T-cell (primary cell): ENCODE measurements at regions not wholly inside any gene's neighbourhood (a gene's known extent, or its start where the extent isn't known, plus 50 kb on each side); places are given as distances from the start of the nearest gene placed in this dataset.

Source experiments
- ATAC-seq, 4 experiments: fragments of 200-7000 bp in 3 of 4; fragments of 150-1000 bp in 1 of 4; cut with Tn5 transposase; replicated peaks in 1 of 4; 1 replicate in 3 of 4; 2 replicates in 1 of 4; pipeline ENCODE4 v1.10.0; 2021; ENCODE audit warnings: moderate library complexity in 3 of 4, mild to moderate bottlenecking in 2 of 4, moderate number of reproducible peaks in 1 of 4
- CTCF ChIA-PET, 2 donors: fragments of 300-600 bp; sonication (Branson Sonifier 250); formaldehyde crosslinking; loops; one replicate each; lab custom pipeline; 2022; ENCODE audit warnings: antibody characterized with exemption in 2 of 2; lab: Charles Lee
- POLR2A ChIA-PET, 2 donors: fragments of 300-600 bp; sonication (Branson Sonifier 250); formaldehyde crosslinking; loops; one replicate each; lab custom pipeline; 2022; ENCODE audit warnings: antibody characterized with exemption in 2 of 2; lab: Charles Lee
- DNase-seq, 35 experiments: peaks; one replicate each; pipeline versions ENCODE4 v3.0.0 to v3.0.0-alpha.2; 2013 to 2023
- H3K27ac ChIP-seq: one replicate; pipeline ENCODE4 v1.5.1; 2013; ENCODE audit warnings: low read length
- H3K27me3 ChIP-seq, 2 experiments: replicated peaks in 1 of 2; 1 replicate in 1 of 2; 2 replicates in 1 of 2; pipeline versions ENCODE4 v1.6.1 to v1.7.0; 2013; ENCODE audit warnings: low read length in 1 of 2, mixed read lengths in 1 of 2; ENCODE audit not compliant: control insufficient read depth in 2 of 2, insufficient read depth in 2 of 2; ENCODE audit errors: extremely low read depth in 1 of 2
- H3K36me3 ChIP-seq, 2 donors: 1 replicate in 1 of 2; 2 replicates in 1 of 2; pipeline versions ENCODE4 v1.6.1 to v1.7.0; 2013; ENCODE audit warnings: low read length in 1 of 2; ENCODE audit not compliant: control insufficient read depth in 2 of 2, insufficient read depth in 1 of 2; ENCODE audit errors: extremely low read depth in 1 of 2
- H3K4me1 ChIP-seq, 2 experiments: 1 replicate in 1 of 2; 2 replicates in 1 of 2; pipeline versions ENCODE4 v1.6.1 to v1.7.0; 2013; ENCODE audit warnings: low read length in 2 of 2, mixed read lengths in 1 of 2; ENCODE audit not compliant: insufficient read depth in 2 of 2, control insufficient read depth in 1 of 2; ENCODE audit errors: extremely low read depth in 1 of 2
- H3K4me3 ChIP-seq, 2 donors: 1 replicate in 1 of 2; 2 replicates in 1 of 2; pipeline versions ENCODE4 v1.5.1 to v1.7.0; 2013; ENCODE audit warnings: mild to moderate bottlenecking in 2 of 2, low read length in 1 of 2, moderate library complexity in 1 of 2; ENCODE audit not compliant: control insufficient read depth in 1 of 2; ENCODE audit errors: extremely low read depth in 1 of 2
- H3K9me3 ChIP-seq: 2 replicates; pipeline ENCODE4 v1.7.0; 2013
- H3K27ac Mint-ChIP-seq, 2 donors: one replicate each; pipeline ENCODE4 v1.8.0; 2020 to 2021; ENCODE audit warnings: mild to moderate bottlenecking in 2 of 2, mixed read lengths in 2 of 2
- H3K27me3 Mint-ChIP-seq, 2 donors: one replicate each; pipeline ENCODE4 v1.8.0; 2021 to 2022; ENCODE audit warnings: mixed read lengths in 2 of 2
- H3K36me3 Mint-ChIP-seq: one replicate; pipeline ENCODE4 v1.8.0; 2021; ENCODE audit warnings: mixed read lengths
- H3K4me1 Mint-ChIP-seq, 3 donors: one replicate each; pipeline ENCODE4 v1.8.0; 2020 to 2022; ENCODE audit warnings: mixed read lengths in 3 of 3, mild to moderate bottlenecking in 1 of 3
- H3K4me3 Mint-ChIP-seq, 3 donors: one replicate each; pipeline ENCODE4 v1.8.0; 2020 to 2022; ENCODE audit warnings: mild to moderate bottlenecking in 3 of 3, mixed read lengths in 3 of 3, moderate library complexity in 3 of 3
- H3K9me3 Mint-ChIP-seq, 3 donors: one replicate each; pipeline ENCODE4 v1.8.0; 2020 to 2022; ENCODE audit warnings: mixed read lengths in 3 of 3
- WGBS: methylation state at CpG from one replicate; pipeline ENCODE4 v1.1.5; 2013; ENCODE audit warnings: missing lambda C conversion rate; ENCODE audit not compliant: insufficient coverage; 5-methylcytosine and 5-hydroxymethylcytosine counted together

DNA sequence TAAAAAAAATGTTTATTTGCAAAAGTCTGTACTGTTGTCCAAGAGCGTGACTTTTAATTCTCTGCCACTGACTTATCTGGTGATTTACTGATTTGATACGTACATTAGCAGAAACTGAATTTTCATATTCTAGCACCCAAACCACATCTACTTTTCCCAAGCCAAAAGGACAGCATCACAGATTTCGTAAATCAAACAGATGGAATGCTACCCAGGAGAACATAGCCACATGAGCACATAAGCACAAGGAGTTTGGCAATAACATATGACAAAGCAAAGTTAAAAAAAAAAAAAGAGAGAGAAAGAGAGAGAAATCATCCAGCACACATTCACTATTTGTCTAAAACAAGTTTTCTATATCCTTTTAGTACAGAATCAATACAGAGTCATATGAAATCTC lies 83.7 kb downstream of the HINT1 start:
- Histone ChIP-seq H3K4me3 (no peak overlapping the region), H3K9me3 (no peaks in the 10 kb centered on the region), H3K4me1 (peaks cover 2 to 3% of the 10 kb centered on the region in 2 experiments), H3K27ac (no peak overlapping the region), H3K36me3 (no peaks in the 10 kb centered on the region), H3K27me3 (no peaks in the 10 kb centered on the region)
- Mint-ChIP-seq H3K4me3 (no peak overlapping the region), H3K9me3 (no peaks in the 10 kb centered on the region), H3K27me3 (peaks cover 0 to 3% of the 10 kb centered on the region in 2 donors), H3K27ac (no peak overlapping the region), H3K36me3 (no peaks in the 10 kb centered on the region), H3K4me1 (peaks cover 22 to 25% (median 23%) of the 10 kb centered on the region in 3 donors)
- DNase-seq, result no peak
- ChIA-PET POLR2A (no interaction called here), CTCF (no interaction called here)
- ATAC-seq, result no peak
- WGBS, result 100% methylated on average over 1 of the region's 3 CpGs

DNA sequence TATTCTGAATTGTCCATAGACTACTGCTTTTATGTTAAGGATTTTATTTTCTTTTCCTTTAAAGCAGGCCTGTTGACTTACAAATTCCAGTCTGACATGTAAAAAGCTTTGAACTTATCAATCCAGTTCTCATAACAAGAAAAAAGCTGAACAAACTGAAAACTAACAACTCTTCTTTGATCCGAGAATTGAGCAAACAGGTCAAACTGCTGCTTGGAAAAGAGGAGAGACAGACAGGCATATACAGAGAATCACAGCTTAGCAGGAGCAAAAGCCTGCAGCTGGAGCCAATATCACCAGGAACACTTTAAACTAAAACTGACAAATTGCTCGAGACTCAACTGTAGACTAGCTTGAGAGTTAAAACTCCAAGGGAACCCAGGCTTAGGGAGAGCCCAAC lies 85.8 kb downstream of the HINT1 start:
- peaks cover 0 to 6% (median 3%) of the 10 kb centered on the region in 3 donors for H3K9me3 Mint-ChIP-seq
- H3K27me3 Mint-ChIP-seq, result peaks cover 0 to 1% of the 10 kb centered on the region in 2 donors
- H3K36me3 Mint-ChIP-seq, result no peaks in the 10 kb centered on the region
- no peak for ATAC-seq
- CTCF ChIA-PET, result no interaction called here
- 86% methylated on average over 1 of the region's 2 CpGs for WGBS
- DNase-seq, result no peak
- H3K4me3 Mint-ChIP-seq, result no peak overlapping the region
- H3K27ac Mint-ChIP-seq, result no peak overlapping the region
- Histone ChIP-seq H3K36me3 (no peaks in the 10 kb centered on the region), H3K4me3 (no peak overlapping the region), H3K27ac (no peak overlapping the region), H3K4me1 (peaks cover 2 to 3% of the 10 kb centered on the region in 2 experiments), H3K9me3 (no peaks in the 10 kb centered on the region), H3K27me3 (no peaks in the 10 kb centered on the region)
- H3K4me1 Mint-ChIP-seq, result peaks cover 23 to 25% (median 24%) of the 10 kb centered on the region in 3 donors
- POLR2A ChIA-PET, result no interaction called here

DNA sequence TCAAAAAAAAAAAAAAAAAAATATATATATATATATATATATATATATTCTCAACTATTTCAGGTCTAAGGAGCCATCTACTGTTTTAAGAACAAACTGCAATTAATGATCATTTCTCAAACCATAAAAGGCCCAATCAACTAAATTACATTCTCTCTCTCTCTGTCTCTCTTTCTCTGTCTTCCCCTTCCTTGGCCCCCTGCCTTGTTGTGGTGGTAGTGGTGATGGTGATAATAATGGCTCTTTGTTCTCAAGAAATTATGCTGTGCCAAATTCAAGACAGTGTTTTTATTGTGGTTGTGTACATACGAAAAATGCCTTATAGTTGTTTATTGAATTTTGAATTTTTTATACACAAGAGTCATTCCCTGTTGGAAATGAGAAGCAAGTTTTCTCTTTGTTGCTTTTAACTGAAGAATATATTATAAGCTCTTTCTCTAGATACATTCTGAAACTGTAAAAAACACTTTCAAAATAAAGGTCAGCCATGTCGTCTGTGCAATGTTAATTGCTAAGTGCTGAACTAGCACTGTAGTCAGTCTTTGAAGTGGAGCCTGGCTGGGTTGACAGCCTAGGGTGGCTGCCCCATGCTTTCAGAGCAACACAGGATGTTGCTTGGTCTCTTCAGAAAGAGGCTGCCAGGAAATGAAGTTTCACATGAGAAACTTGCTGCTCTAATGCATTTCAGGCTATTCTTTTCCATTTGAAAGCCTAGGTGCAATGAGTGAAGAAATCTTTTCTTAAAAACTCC lies 96.0 kb downstream of the HINT1 start:
- Histone ChIP-seq H3K4me3 (no peak overlapping the region), H3K27me3 (no peaks in the 10 kb centered on the region), H3K4me1 (peaks cover 17 to 24% of the 10 kb centered on the region in 2 experiments), H3K9me3 (no peaks in the 10 kb centered on the region), H3K36me3 (no peaks in the 10 kb centered on the region), H3K27ac (peak overlapping the region; percentile 65)
- CTCF ChIA-PET, result interaction anchor here (0.8 to 1.5 kb wide), 2 partner anchors 9 to 198 kb away, joined by 3 to 4 read pairs; no protein-coding TSS in a partner anchor
- H3K27me3 Mint-ChIP-seq, result no peaks in the 10 kb centered on the region
- ATAC-seq (peak; percentile 99 to 100 (median 99)), DNase-seq (peak; percentile 28 to 79 (median 60))
- H3K36me3 Mint-ChIP-seq, result peaks cover 11% of the 10 kb centered on the region
- peak overlapping the region; percentile 98 to 100 for H3K27ac Mint-ChIP-seq
- POLR2A ChIA-PET, result no interaction called here
- WGBS, result 0% methylated on average over 1 of the region's 2 CpGs
- H3K9me3 Mint-ChIP-seq, result peaks cover 6 to 19% (median 10%) of the 10 kb centered on the region in 3 donors
- peak overlapping the region; percentile 48 to 69 (median 49) for H3K4me3 Mint-ChIP-seq
- peaks cover 55 to 60% (median 59%) of the 10 kb centered on the region in 3 donors for H3K4me1 Mint-ChIP-seq

DNA sequence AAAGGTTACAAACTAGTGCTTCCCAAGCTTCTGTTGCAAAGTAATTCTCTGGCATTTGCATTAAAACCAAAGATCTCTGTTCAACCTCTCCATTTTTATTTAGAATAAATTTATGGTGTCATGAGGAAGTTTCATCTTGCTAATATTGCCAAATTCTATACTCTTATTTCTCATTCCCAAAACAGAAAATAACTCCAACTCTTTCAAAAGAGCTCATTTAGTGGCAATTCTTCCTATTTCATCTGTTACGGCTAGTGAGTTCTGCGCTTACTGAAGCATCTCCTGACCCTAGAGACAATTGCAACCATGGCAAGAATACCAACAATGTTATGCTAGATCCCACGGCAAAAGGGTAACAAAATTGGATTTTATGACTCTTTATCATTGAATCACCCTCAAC lies 97.0 kb downstream of the HINT1 start:
- DNase-seq, result no peak
- peak overlapping the region in 1 of 3 donors; percentile 46 for H3K4me3 Mint-ChIP-seq
- peaks cover 59 to 62% (median 59%) of the 10 kb centered on the region in 3 donors for H3K4me1 Mint-ChIP-seq
- no peaks in the 10 kb centered on the region for H3K9me3 ChIP-seq
- peak overlapping the region; percentile 98 to 100 for H3K27ac Mint-ChIP-seq
- CTCF ChIA-PET, result interaction anchor here in 1 of 2 donors (0.6 to 1.0 kb wide), 2 partner anchors 8 to 41 kb away, joined by 3 to 5 read pairs; no protein-coding TSS in a partner anchor
- H3K36me3 ChIP-seq, result no peaks in the 10 kb centered on the region
- H3K4me1 ChIP-seq, result peaks cover 19 to 24% of the 10 kb centered on the region in 2 experiments
- ATAC-seq, result no peak
- POLR2A ChIA-PET, result interaction anchor here in 1 of 2 donors (0.5 kb wide), 1 partner anchor 254 kb away, joined by 6 read pairs; no protein-coding TSS in a partner anchor
- H3K27ac ChIP-seq, result peak overlapping the region; percentile 3
- peaks cover 6 to 19% (median 10%) of the 10 kb centered on the region in 3 donors for H3K9me3 Mint-ChIP-seq
- H3K27me3 Mint-ChIP-seq, result no peaks in the 10 kb centered on the region
- no peak overlapping the region for H3K4me3 ChIP-seq
- peaks cover 11% of the 10 kb centered on the region for H3K36me3 Mint-ChIP-seq
- no peaks in the 10 kb centered on the region for H3K27me3 ChIP-seq
- WGBS, result 100% methylated on average over 3 of the region's 3 CpGs

DNA sequence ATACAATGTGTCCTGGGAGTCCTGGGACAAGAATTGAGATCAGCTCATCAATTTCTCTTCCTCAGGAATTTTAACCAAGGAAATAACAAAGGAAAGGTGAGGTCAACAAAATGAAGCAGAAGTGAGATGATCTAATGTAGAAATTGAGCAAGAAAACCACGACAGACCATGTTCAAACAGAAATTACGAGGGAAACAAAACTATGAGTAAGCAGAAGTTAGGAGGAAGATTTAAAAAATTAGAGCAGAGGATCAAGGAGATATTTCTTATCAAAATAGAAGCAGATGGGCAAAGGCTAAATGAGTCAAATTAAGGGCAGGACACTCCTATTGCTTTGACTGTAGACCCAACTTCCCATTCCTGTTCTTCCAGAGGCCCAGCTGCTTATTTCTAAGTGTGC lies 97.4 kb downstream of the HINT1 start:
- DNase-seq (no peak), ATAC-seq (no peak)
- H3K27ac ChIP-seq, result no peak overlapping the region
- H3K27me3 Mint-ChIP-seq, result no peaks in the 10 kb centered on the region
- H3K36me3 Mint-ChIP-seq, result peaks cover 11% of the 10 kb centered on the region
- POLR2A ChIA-PET, result interaction anchor here in 1 of 2 donors (0.5 kb wide), 1 partner anchor 254 kb away, joined by 6 read pairs; no protein-coding TSS in a partner anchor
- no CpG with 5 or more reads among the region's 2 CpGs for WGBS
- no peak overlapping the region for H3K4me3 Mint-ChIP-seq
- no peaks in the 10 kb centered on the region for H3K9me3 ChIP-seq
- peaks cover 9 to 19% (median 10%) of the 10 kb centered on the region in 3 donors for H3K9me3 Mint-ChIP-seq
- no peak overlapping the region for H3K4me3 ChIP-seq
- CTCF ChIA-PET, result interaction anchor here (0.6 to 1.0 kb wide), 3 partner anchors 9 to 41 kb away, joined by 3 to 5 read pairs (median 3); no protein-coding TSS in a partner anchor
- H3K36me3 ChIP-seq, result no peaks in the 10 kb centered on the region
- H3K4me1 Mint-ChIP-seq, result peaks cover 58 to 62% (median 59%) of the 10 kb centered on the region in 3 donors
- peaks cover 19 to 24% of the 10 kb centered on the region in 2 experiments for H3K4me1 ChIP-seq
- H3K27ac Mint-ChIP-seq, result peak overlapping the region; percentile 98 to 100
- no peaks in the 10 kb centered on the region for H3K27me3 ChIP-seq

DNA sequence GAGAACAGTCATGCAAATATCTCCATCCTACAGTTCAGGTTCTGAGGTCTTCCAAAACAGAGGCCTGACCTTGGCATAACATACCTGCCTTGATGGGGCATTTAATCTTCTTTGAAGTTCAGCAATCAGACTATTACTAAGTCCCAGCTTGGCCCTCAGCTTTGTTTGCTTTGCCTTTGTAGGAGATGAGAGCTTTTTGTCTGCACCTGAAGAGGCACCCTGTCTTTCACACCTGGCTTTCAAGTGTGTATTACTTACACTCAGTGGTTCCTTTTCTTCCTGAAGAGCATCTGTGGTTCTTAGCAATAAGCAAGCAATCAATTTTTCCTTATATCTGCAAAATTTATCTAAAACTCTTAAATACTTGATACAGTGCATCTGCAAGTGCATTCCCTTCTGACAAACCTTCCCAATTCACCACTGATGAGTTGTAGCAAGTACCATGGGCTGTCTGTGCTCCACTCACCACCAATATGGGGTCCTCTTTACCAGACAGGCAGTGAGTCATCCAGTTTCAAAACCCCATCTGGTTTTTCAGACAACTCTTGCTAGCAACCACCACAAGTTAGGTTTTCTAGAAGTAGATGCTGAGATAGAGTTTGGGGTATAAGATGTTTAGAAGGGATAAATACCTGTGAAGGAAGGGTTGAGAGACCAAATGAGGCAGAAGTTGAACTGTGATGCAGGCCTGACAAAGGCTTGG lies 100.2 kb downstream of the HINT1 start:
- DNase-seq, result peak in 1 of 35 experiments; percentile 8
- Mint-ChIP-seq H3K4me1 (peaks cover 45 to 47% (median 47%) of the 10 kb centered on the region in 3 donors), H3K27me3 (no peaks in the 10 kb centered on the region), H3K4me3 (no peak overlapping the region), H3K27ac (peak overlapping the region; percentile 80 to 82), H3K36me3 (peaks cover 11% of the 10 kb centered on the region), H3K9me3 (peaks cover 9 to 19% (median 10%) of the 10 kb centered on the region in 3 donors)
- POLR2A ChIA-PET, result no interaction called here
- Histone ChIP-seq H3K4me1 (peaks cover 13 to 16% of the 10 kb centered on the region in 2 experiments), H3K27me3 (no peaks in the 10 kb centered on the region), H3K9me3 (no peaks in the 10 kb centered on the region), H3K27ac (peak overlapping the region; percentile 31), H3K4me3 (no peak overlapping the region), H3K36me3 (no peaks in the 10 kb centered on the region)
- peak in 2 of 4 experiments; percentile 29 to 39 for ATAC-seq
- CTCF ChIA-PET, result no interaction called here
